DLD1 (cell line): ENCODE measurements at regions not wholly inside any gene's neighbourhood (a gene's known extent, or its start where the extent isn't known, plus 50 kb on each side); places are given as distances from the start of the nearest gene placed in this dataset.
"Not testable (repeated sequence)": the region's sequence is repeated elsewhere in the genome, so short reads cannot be mapped to it uniquely, and the experiment has no call there.

ENCODE experiments used
- in situ Hi-C: cut with HindIII; loops from 2 replicates; pipeline ENCODE4 v1.10.0; 2017; ENCODE audit warnings: low sequenced_read_pairs

DNA sequence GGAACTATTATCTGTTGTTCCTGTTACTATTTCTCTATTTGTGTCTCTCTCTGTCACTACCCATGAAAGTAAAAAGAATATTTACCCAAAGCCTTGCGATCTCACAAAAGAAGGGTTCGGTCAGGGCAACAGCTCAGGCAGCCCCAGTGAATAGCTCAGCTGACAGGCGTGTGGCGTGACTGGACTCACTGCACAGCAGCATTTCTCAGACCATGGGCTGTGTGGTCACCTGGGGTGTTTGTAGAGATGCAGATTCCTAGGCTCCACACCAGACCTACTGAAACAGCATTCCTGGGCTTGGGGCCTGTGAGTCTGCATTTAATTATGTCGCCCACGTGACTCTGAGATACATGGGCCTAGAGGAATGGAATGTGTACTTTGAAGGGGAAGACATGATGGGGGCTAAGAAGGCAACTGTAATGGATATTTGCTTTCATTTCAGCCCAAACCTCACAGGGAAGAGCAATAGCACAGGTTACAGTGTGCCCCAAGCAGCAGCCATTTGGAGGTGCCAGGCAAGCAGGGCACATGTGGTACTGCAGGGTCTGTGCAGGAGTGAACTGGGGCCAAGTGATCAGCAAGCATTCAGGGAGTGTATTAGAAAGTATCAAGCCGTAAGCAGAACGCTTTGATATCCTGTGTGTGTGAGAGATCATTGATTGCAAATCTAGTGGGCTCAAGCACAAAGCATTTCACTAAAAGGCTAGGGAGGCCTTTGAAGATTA lies 90.4 kb upstream of the RBMS1 start:
- in situ Hi-C loops = no loop called here

DNA sequence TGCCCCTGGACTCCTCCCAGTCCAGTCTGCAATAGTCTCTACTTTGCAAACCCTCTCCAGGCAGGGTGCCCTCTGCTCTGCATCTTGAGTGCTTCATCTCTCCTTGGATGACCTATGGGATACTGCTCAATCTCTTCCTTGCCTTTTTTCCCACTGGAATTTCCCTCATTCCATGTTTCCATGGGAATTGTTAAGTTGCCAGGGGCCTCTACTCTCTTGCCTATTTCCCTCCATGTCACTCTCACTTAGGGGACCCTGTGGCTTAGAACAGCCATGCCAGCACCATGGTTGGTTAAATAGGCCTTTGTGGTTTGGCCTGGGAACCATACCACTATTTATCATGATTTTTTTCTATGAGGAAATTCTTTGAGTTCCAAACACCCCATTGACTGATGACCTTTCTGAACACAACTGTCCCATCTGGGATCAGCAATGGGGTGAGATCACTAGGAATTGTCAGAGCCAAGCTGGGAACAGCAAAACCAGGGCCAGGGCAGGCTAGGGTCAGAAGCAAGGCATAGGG lies 91.4 kb upstream of the RBMS1 start:
- in situ Hi-C loops = no loop called here

DNA sequence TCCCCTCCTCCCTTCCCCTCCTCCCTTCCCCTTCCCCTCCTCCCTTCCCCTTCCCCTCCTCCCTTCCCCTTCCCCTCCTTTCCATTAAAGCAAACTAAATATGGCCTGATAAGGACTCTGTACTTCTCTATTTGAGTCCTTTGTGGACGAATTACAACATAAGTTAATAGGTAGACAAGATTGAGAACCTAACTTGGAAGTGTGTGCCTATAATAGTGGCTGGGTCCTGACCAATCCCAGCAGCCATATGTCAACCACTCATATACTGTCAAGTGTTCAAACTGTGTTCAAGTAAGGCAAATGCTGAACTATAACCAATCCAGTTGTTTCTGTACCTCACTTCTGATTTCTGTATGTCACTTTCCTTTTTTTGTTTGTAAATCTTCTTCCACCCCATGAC lies 97.1 kb upstream of the RBMS1 start:
- in situ Hi-C loops = no loop called here

DNA sequence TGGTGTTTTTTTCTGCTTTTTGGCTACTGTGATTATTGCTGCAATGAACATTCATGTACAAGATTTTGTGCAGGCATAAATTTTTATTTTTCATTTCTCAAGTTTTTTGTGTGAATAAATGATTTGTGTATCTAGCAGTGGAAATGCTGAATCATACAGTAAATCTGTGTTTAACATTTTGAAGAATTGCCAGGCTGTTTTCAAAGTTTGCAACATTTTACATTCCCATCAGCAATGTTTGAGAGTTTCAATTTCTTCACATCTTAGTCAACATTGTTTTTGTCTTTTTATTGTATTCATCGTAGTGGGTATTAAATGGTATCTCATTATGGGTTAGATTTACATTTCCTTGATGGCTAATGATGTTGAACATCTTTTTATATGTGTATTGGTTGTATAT lies 98.8 kb upstream of the RBMS1 start:
- in situ Hi-C loops = no loop called here

DNA sequence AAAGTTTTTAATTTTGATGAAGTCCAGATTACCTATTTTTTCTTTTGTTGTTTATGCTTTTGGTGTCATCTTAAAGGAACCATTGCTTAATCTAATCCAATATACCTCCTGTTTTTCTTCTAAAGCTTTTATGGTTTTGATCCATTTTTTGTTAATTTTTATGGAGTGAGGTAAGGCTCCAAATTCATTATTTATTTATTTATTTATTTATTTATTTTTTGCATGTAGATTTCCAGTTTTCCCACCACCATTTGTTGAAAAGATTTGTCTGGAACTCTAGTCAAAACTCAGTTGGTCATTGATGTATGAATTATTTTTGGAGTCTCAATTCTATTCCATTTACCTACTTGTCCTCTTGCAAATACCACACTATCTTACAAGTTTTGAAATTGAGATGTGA lies 99.4 kb upstream of the RBMS1 start:
- in situ Hi-C loops = no loop called here

DNA sequence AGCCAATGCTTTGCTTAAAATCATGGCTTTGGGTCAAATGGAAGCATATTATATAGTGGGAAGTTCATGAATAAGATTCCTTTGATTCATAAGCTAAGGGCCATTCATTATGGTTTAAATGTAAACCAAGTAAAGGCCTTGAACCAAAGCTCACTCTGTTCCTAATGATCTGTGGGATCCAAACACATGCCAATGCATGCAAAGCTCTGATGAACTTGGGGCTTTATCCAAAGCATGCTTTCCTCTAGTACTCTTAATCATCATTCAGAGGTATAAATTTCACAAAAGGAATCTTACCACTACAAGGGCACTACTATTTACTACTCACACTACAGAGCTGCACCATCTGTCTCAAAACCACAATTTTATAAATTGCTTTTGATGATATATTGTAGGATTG lies 102.8 kb upstream of the RBMS1 start:
- in situ Hi-C loops = no loop called here

DNA sequence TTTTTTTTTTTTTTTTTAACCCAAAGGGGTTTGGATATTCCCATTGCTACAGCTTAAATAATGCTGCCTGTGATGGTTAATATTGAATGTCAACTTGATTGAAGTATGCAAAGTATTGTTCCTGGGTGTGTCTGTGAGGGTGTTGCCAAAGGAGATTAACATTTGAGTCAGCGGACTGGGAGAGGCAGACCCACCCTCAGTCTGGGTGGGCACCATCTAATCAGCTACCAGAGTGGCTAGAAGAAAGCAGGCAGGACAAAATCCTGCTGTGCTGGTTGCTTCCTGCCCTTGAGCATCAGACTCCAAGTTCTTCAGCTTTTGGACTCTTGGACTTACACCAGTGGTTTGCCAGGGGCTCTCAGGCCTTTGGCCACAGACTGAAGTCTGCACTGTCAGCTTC lies 106.8 kb upstream of the RBMS1 start:
- in situ Hi-C loops = not testable (repeated sequence)

DNA sequence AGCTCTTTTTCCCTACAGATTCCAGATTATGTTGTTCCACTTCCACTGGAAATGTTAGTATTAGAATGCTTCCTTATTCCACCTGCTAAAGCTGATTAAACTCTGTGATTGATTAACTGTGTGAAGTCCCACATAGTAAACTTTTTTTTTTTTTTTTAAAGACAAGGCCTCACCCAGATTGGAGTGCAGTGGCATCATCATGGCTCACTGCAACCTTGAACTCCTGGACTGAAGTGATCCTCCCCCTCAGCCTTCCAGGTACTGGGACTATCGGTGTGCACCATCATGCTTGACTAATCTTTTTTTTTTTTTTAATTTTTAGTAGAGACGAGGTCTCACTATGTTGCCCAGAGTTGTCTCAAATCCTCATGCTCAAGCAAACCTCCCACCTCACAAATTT lies 108.5 kb upstream of the RBMS1 start:
- in situ Hi-C loops = no loop called here

DNA sequence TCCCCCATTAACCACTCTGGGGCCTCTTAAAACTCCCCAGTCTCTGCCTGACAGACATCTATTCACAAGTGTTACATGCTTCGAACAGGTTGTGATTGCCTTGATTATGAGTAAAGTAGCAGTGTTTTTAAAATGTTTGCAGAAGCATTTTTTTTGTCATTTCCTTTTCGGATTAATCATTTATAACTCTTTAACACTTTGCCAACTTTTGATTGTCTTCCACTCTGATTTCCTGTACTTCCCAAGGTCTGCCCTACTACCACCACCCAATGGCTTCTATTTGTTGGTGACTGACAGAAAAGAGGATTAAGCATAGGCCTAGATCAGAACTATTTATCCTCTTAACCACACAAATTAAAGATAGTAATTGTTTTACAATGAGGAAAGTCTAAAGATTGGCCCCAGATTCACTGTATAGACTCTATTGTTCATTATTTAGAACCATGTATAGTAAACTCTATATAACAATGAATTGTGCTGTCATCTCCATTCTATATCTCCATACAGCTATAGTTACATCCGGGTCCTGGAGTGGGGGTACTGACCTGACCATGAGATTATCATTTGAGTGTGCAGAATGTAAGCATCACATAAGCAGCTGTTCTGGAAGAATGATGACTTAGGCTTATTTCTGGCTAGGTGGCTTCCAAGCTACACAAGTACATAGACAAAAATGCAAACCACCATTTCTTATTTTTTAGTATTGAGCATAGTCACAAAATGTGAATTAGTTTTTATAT lies 110.3 kb upstream of the RBMS1 start:
- in situ Hi-C loops = no loop called here

DNA sequence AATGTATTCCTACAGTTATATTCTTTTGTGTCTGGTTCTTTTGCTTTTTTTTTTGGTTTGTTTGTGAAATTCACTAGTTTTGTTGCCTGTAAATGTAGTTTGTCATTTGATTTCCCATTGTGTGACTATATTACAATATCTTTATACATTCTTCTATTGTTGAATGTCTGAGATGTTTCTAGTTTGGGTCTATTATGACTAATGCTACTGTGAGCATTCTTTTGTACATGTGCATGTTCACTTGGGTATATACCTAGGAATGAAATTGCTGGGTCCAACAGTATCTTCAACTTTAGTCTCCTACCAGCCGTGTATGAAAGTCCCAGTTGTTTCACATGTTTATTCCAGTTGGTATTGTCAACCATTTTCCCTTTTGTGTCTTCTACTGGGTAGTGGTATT lies 112.7 kb upstream of the RBMS1 start:
- in situ Hi-C loops = no loop called here

DNA sequence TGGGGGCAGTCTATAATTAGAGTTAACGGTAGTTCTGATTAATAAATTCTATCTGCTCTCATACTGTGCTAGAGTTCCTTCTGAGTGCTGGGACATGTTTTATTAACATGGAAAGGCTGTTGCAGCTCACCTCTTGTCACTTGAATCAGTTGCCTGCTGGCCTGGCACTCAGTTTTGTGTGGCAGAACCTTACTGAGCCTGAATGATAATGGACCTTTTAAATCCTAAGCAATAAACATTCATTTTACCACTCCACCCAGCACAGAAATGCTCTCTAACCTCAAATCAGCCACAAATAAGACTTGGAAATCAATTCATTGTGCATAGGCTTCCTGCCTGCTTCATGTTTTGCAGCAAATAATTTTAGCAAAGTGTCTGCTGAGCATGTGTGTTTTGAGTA lies 115.0 kb upstream of the RBMS1 start:
- in situ Hi-C loops = no loop called here

DNA sequence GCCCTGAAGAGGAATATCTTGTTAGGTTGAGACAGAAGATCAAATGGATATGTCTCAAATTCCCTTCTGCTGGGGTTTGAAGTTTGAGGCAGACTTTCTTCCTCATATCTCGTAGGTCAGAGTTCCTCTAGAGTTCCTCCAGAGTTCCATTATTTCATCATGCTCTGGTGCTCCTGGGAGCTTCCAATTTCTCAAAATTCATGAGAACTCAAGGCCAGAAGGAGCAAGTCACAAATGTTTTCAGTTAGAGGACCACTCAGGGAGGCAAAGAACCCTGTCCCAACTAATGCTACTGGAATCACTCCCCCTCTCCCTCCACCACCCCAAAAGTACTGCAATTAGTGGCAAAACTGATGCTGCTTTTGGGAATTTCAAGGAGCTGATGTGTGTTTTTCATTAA lies 115.7 kb upstream of the RBMS1 start:
- in situ Hi-C loops = no loop called here

DNA sequence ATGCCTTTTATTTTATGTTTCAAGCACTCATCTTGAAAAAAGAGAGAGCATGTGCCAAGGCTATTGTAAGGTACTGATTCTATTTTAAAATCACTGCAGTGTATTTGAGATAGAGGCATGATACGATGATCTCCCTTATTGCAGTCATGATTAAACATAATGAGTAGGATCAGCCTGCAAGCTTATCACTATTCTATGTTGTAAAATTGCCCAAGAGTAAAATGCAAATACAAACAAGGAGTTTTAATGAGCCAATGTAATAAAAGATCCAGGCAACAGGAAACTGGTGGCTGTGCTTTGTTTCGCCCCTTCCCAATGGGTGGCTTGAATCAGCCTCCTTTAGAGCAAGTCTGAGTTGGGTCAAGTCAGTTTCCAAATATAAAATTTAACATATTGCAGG lies 116.4 kb upstream of the RBMS1 start:
- in situ Hi-C loops = loop anchor here (5.0 kb wide), 1 partner anchor 93 kb away; no protein-coding TSS in a partner anchor

DNA sequence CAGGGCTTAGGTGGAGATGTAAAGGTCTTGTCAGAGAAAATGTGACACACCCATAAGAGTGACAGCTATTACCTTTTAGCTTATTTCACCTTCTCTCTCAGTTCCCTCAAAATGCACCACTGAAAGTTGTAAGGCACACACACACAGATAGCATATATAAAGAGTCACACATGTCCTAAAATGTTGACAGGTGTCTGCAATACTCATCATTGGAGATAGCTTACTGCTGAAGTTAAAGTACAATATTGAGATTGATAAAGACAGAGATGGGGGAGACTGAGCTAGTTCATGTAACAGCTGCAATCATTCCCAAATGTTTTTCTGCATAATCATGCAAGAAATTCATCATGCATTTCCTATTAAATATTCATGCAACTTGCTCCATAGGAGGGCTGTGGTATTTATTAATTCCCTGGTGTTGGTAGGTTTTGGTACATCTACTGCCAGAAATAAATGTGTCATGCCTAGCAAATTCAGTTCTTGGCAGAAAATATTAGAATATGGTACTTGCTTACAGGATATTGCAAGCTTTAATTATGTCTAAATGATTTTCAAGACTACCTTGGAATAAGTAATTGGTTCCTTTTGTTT lies 118.8 kb upstream of the RBMS1 start:
- in situ Hi-C loops = loop anchor here (5.0 kb wide), 1 partner anchor 95 kb away; no protein-coding TSS in a partner anchor

DNA sequence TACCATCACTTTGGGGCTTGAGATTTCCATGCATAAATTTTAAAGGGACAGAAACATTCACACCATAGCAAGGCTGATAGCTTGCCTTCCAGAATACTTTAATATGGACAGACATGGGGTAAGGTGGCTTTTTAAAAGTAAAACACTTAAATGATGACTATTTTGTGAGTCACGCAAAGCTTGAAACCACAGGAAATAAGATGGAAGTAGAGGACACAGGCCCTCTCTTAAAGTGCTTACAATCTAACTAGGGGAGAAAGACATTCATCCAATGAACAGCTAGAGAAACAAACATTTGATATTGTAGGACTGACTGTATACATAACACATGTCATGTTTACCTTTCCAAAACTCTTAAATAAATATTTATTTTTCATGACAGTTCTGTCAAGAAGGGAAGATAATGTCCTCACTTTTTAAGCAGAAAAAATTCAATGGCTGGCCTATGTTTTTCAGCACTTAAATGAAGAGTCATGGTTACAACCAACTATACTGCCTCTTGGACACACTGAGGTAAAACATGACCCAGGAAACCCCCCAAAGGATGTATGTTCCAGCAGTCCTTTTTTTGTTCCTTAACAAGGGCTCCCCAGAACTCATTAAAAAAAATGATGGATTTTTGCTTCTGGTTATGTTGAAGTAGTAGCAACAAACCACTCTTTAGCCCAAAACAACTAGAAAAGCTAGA lies 120.0 kb upstream of the RBMS1 start:
- in situ Hi-C loops = loop anchor here (5.0 kb wide), 1 partner anchor 96 kb away; no protein-coding TSS in a partner anchor

DNA sequence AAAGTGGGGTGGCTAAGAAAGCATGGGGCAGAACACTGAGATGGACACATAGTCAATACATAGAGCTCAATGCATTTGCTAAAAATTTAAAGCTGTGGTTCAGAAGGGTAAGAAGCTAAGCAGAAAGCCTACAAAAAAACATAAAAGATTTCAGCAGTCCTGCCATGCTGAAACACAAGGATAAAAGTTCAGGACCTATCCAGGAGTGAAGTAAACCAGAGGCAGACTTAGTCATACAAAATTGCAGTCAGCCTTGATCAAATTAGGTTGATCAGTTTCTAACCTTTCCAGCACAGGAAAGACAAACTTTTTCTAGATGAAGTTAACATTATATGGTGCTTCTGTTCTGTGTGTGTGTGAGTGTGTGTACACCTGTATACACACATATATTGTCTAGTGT lies 120.8 kb upstream of the RBMS1 start:
- in situ Hi-C loops = loop anchor here (5.0 kb wide), 1 partner anchor 97 kb away; no protein-coding TSS in a partner anchor

DNA sequence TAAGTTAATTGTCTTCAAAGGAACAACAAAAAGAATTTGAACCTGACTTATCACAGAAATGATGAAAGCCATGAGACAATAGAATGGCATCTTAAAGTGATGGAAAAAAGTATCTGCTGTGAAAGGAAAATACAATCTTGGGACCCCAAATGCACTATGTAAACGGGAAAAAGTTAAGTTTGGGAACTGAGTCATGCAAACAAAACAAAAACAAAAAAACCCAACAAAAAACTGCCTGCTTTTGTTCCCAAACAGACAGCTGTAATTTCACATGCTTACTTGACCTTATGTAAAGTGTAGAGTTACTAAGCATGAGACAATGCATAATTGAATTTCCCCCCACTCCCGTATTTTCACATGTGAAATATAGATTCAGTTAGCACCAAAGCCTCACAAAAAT lies 122.1 kb upstream of the RBMS1 start:
- in situ Hi-C loops = no loop called here

DNA sequence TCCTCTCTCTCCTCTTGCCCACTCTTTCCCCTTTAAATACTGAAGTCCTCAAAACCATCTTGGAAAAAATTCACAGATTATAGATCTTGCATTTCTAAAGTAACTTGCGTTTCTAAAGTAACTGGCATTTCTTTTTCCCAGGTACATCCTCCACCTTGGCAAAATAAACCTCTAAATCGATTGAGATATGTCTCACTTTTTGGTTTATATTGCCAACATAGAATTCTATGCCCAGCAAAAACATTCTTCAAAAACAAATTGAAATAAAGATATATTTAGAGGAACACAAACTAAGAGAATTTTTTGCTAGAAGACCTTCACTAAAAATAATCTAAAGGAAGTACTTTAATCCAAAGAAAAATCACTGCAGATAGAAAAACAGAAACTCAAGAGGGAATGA lies 122.5 kb upstream of the RBMS1 start:
- in situ Hi-C loops = no loop called here

DNA sequence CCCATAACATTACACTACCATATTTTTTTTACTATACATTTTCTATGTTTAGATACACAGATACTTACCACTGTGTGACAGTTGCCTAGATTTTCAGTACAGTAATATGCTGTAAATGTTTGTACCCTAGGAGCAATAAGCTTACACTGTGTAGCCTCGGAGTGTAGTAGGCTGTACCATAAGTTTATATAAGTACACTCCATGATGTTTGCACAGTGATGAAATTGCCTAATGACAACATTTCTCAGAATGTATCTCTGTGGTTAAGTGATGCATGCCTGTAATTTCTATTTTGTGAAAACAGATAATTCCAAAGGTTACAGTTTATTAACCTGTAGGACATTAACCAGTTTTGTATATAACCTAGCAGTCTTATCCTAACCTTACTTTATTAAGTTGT lies 128.1 kb upstream of the RBMS1 start:
- in situ Hi-C loops = no loop called here

DNA sequence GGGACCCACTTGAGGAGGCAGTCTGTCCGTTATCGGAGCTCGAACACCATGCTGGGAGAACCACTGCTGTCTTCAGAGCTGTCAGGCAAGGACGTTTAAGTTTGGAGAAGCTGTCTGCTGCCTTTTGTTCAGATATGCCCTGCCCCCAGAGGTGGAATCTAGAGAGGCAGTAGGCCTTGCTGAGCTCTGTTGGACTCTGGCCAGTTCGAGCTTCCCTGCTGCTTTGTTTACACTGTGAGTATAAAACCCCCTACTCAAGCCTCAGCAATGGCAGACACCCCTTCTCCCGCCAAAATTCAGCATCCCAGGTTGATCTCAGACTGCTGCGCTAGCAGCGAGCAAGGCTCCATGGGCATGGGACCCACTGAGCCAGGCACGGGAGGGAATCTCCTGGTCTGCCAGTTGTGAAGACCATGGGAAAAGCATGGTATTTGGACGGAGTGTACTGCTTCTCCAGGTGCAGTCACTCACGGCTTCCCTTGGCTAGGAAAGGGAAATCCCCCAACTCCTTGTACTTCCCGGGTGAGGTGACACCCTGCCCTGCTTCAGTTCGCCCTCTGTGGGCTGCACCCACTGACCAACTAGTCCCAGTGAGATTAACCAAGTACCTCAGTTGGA lies 134.5 kb upstream of the RBMS1 start:
- in situ Hi-C loops = not testable (repeated sequence)

DNA sequence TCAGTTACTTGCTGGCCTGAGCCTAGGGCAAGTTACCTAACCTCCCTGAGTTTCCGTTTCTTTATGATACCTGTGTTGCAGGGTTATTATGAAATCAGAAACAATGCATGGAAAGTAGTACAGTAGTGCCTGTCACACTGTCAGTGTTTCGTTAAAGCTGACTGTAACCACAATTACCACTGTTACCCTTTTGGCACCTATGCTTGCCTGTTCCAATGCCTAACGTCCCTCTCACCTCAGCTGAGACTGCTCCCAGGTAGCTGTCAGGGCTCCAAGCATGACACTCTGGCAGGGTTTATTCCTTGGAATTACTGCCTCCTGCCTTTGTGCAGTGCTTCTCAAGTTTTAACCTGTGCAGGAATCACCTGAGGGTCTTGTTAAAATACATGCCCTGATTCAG lies 135.2 kb upstream of the RBMS1 start:
- in situ Hi-C loops = no loop called here
